RWPE2 (cell line): ENCODE measurements at regions not wholly inside any gene's neighbourhood (a gene's known extent, or its start where the extent isn't known, plus 50 kb on each side); places are given as distances from the start of the nearest gene placed in this dataset.

Experiments used
- ATAC-seq: fragments of 200-7000 bp; cut with Tn5 transposase; 3 replicates; pipeline ENCODE4 v1.9.1; 2021; ENCODE audit warnings: low read depth
- DNase-seq: peaks from one replicate; pipeline ENCODE4 v3.0.0-alpha.2; 2020; ENCODE audit warnings: low spot score
- H3K27ac ChIP-seq: fragments of 450-650 bp; 2 replicates; pipeline ENCODE4 v1.5.1; 2017; ENCODE audit warnings: mild to moderate bottlenecking; ENCODE audit not compliant: poor library complexity, severe bottlenecking
- H3K27me3 ChIP-seq: fragments of 250-450 bp; sonication (Bioruptor Pico); 2 replicates; pipeline ENCODE4 v1.5.1; 2021; ENCODE audit warnings: mild to moderate bottlenecking, moderate library complexity; ENCODE audit not compliant: insufficient read depth, poor library complexity, severe bottlenecking
- H3K36me3 ChIP-seq: fragments of 250-450 bp; sonication (Bioruptor Pico); 2 replicates; pipeline ENCODE4 v1.5.1; 2020; ENCODE audit warnings: low read depth, mild to moderate bottlenecking, moderate library complexity
- H3K4me1 ChIP-seq: fragments of 250-450 bp; sonication (Bioruptor Pico); 2 replicates; pipeline ENCODE4 v1.5.1; 2021; ENCODE audit warnings: mild to moderate bottlenecking, moderate library complexity; ENCODE audit not compliant: insufficient read depth, poor library complexity, severe bottlenecking
- H3K4me3 ChIP-seq: fragments of 250-450 bp; sonication (Bioruptor Pico); 2 replicates; pipeline ENCODE4 v1.5.1; 2021; ENCODE audit warnings: mild to moderate bottlenecking, moderate library complexity; ENCODE audit not compliant: severe bottlenecking
- H3K9me3 ChIP-seq: fragments of 250-450 bp; sonication (Bioruptor Pico); 2 replicates; pipeline ENCODE4 v1.5.1; 2021; ENCODE audit warnings: mild to moderate bottlenecking, moderate library complexity; ENCODE audit not compliant: severe bottlenecking
- TF ChIP-seq, protein P1 (sequence below): fragments of 450-650 bp; IDR thresholded peaks from one replicate; pipeline ENCODE4 v1.5.1; 2017; ENCODE audit warnings: mild to moderate bottlenecking, moderate library complexity; ENCODE audit not compliant: poor library complexity, severe bottlenecking

DNA sequence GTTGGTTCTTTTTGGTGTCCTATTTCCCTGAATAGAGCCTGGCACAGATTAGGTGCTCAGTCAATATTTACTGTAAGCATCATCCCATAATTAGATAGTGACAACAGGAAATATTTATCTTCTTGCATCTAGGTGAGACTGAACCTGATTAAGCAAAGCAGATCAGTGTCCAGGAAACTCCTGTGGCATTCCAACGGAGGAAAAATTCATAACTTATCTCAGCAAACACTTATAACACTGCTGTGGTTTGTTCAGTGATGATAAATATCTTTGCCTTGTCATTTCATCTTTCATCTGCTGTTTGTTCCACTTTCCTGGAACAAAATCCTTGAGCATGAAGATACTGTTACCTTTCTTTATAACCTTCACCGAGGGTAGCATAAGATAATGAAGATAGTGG is 1160.3 kb upstream of the AUTS2 start:
- no peak overlapping the region for H3K4me3 ChIP-seq
- TF ChIP-seq, protein P1, sequence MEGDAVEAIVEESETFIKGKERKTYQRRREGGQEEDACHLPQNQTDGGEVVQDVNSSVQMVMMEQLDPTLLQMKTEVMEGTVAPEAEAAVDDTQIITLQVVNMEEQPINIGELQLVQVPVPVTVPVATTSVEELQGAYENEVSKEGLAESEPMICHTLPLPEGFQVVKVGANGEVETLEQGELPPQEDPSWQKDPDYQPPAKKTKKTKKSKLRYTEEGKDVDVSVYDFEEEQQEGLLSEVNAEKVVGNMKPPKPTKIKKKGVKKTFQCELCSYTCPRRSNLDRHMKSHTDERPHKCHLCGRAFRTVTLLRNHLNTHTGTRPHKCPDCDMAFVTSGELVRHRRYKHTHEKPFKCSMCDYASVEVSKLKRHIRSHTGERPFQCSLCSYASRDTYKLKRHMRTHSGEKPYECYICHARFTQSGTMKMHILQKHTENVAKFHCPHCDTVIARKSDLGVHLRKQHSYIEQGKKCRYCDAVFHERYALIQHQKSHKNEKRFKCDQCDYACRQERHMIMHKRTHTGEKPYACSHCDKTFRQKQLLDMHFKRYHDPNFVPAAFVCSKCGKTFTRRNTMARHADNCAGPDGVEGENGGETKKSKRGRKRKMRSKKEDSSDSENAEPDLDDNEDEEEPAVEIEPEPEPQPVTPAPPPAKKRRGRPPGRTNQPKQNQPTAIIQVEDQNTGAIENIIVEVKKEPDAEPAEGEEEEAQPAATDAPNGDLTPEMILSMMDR: no peak
- H3K27me3 ChIP-seq: no peaks in the 10 kb centered on the region
- H3K9me3 ChIP-seq: no peaks in the 10 kb centered on the region
- DNase-seq (no peak), ATAC-seq (no peak)
- no peak overlapping the region for H3K27ac ChIP-seq
- H3K36me3 ChIP-seq: no peaks in the 10 kb centered on the region
- H3K4me1 ChIP-seq: no peaks in the 10 kb centered on the region

GRCh38 chr7:68438811-68439210 is 1159.5 kb upstream of the AUTS2 start:
- Histone ChIP-seq H3K36me3 (no peaks in the 10 kb centered on the region), H3K9me3 (no peaks in the 10 kb centered on the region), H3K4me1 (no peaks in the 10 kb centered on the region), H3K27ac (no peak overlapping the region), H3K27me3 (no peaks in the 10 kb centered on the region), H3K4me3 (no peak overlapping the region)
- no peak for DNase-seq
- TF ChIP-seq, protein P1: no peak
- no peak for ATAC-seq

DNA sequence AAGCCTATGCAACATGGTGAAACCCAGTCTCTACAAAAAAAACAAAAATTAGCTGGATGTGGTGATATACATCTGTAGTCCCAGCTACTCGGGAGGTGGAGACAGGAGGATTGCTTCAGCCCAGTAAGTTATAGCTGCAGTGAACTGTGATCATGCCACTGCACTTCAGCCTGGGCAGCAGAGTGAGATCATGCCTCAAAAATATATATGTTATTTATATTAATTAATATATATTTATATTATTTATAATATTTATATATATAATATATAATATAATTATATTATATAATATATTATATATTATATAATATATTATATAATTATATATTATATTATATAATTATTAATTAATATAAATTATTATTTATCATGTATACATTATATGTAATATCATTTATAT is 1158.4 kb upstream of the AUTS2 start:
- DNase-seq: no peak

GRCh38 chr7:68440866-68441265 is 1157.4 kb upstream of the AUTS2 start:
- Histone ChIP-seq H3K27ac (no peak overlapping the region), H3K4me1 (no peaks in the 10 kb centered on the region), H3K27me3 (no peaks in the 10 kb centered on the region), H3K36me3 (no peaks in the 10 kb centered on the region), H3K9me3 (no peaks in the 10 kb centered on the region), H3K4me3 (no peak overlapping the region)
- ATAC-seq: no peak
- TF ChIP-seq, protein P1: no peak
- no peak for DNase-seq

More for the DNA sequence above, 1158.4 kb upstream of the AUTS2 start:
- TF ChIP-seq, protein P1: no peak
- no peaks in the 10 kb centered on the region for H3K9me3 ChIP-seq
- H3K27me3 ChIP-seq: no peaks in the 10 kb centered on the region
- H3K4me1 ChIP-seq: no peaks in the 10 kb centered on the region
- H3K4me3 ChIP-seq: no peak overlapping the region
- ATAC-seq: no peak
- no peaks in the 10 kb centered on the region for H3K36me3 ChIP-seq
- no peak overlapping the region for H3K27ac ChIP-seq

- Histone ChIP-seq H3K4me1 (no peaks in the 10 kb centered on the region), H3K27ac (no peak overlapping the region), H3K9me3 (no peaks in the 10 kb centered on the region), H3K36me3 (no peaks in the 10 kb centered on the region), H3K4me3 (no peak overlapping the region), H3K27me3 (no peaks in the 10 kb centered on the region)
- TF ChIP-seq, protein P1: no peak
- DNase-seq (no peak), ATAC-seq (no peak)
These were observed 1156.6 kb upstream of the AUTS2 start for GRCh38 chr7:68441645-68442044.
